ENCODE measurements at regions not wholly inside any gene's neighbourhood (a gene's known extent, or its start where the extent isn't known, plus 50 kb on each side); places are given as distances from the start of the nearest gene placed in this dataset.

DNA sequence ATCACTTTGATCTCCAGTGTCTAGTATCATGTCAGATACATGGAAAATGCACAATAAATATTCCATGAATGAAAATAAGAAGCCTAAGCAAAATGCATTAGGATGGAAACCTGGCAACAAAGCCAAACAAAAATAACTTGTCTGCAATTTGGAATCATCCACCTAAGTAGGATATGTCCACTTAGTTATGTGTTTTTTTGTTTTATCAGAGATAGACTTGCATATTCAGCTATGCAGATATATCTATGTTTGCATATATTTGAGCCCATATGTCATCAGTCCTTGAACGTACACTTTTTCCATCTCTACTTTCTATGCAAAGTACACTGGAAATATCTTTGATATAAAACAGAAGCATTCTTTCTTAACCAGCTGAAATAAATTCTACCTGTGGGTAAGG, 707.1 kb downstream of the EFNA5 start:
- Histone ChIP-seq H3K79me2 (ENCODE audit: insufficient read depth, low read depth, low read length) (no peaks in the 10 kb centered on the region), H3K4me1 (ENCODE audit: insufficient read depth, low read length, poor library complexity, severe bottlenecking) (no peaks in the 10 kb centered on the region), H3K27ac (ENCODE audit: low read depth, low read length, poor library complexity, severe bottlenecking) (no peak overlapping the region), H4K20me1 (ENCODE audit: insufficient read depth, low read length) (no peaks in the 10 kb centered on the region), H3K36me3 (ENCODE audit: insufficient read depth, low read length) (no peaks in the 10 kb centered on the region), H2AFZ (ENCODE audit: low read length) (no peak overlapping the region), H3K4me2 (ENCODE audit: low read length) (no peak overlapping the region), H3K9me3 (ENCODE audit: low read length) (no peaks in the 10 kb centered on the region), H3K4me3 (ENCODE audit: low read depth, low read length, poor library complexity, severe bottlenecking) (no peak overlapping the region), H3K9me2 (ENCODE audit: insufficient read depth, low read length) (no peaks in the 10 kb centered on the region)
- DNase-seq (ENCODE audit: low spot score), result no peak
- POLR2A ChIA-PET, result interaction anchor here (0.6 to 0.7 kb wide), 2 partner anchors 167 to 590 kb away, joined by 3 to 4 read pairs; no protein-coding TSS in a partner anchor
- no peak for TF ChIP-seq EZH2phosphoT487 (IDR thresholded peaks at IDR 0.05; ENCODE audit: borderline replicate concordance, low read depth, low read length)
- TF ChIP-seq, protein P1, sequence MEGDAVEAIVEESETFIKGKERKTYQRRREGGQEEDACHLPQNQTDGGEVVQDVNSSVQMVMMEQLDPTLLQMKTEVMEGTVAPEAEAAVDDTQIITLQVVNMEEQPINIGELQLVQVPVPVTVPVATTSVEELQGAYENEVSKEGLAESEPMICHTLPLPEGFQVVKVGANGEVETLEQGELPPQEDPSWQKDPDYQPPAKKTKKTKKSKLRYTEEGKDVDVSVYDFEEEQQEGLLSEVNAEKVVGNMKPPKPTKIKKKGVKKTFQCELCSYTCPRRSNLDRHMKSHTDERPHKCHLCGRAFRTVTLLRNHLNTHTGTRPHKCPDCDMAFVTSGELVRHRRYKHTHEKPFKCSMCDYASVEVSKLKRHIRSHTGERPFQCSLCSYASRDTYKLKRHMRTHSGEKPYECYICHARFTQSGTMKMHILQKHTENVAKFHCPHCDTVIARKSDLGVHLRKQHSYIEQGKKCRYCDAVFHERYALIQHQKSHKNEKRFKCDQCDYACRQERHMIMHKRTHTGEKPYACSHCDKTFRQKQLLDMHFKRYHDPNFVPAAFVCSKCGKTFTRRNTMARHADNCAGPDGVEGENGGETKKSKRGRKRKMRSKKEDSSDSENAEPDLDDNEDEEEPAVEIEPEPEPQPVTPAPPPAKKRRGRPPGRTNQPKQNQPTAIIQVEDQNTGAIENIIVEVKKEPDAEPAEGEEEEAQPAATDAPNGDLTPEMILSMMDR (conservative IDR thresholded peaks at IDR 0.05; ENCODE audit: low read length), result no peak
- CTCF ChIA-PET (ENCODE audit: unreplicated experiment), result no interaction called here
- no TSS peak for BruUV-seq (replicated peaks)
- intact Hi-C loops (cut with micrococcal nuclease; ENCODE audit: unreplicated experiment), result no loop called here

DNA sequence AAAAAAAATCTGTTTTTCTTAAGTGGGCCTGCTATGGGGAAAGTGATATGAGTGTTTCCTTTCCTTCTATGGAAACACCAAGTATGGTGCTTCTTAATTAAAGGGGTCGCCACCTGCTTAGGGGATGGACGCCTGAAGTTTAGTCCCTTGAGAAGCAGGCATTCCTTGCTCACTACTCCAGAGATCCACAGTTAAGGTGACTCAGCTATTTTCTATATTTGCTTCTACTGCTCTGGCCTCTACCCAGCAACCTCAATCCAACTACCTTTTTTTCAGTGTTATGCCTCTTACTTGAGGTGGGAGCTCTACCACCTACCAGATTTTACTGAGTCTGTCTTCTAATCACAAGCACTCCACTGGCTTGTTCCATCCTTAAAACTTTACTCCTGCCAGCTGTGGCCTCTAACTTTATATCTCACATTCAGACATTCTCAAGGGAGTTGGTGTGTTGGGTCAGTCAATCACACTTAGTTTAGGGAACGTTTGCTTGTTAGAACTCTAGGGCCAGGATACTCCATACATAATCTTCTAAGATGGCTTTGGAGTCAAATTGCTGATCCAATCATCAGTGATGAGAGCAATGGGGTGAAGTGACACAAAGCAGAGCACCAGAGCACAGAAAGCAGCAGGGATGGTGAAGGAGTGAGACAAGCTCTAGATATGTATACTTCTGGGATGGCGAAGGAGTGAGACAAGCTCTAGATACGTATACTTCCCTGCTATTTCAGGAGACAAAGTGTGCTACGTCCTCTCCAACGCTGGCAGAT, 708.1 kb downstream of the EFNA5 start:
- intact Hi-C loops (cut with micrococcal nuclease; ENCODE audit: unreplicated experiment), result no loop called here
- Histone ChIP-seq H3K4me1 (ENCODE audit: insufficient read depth, low read length, poor library complexity, severe bottlenecking) (no peaks in the 10 kb centered on the region), H2AFZ (ENCODE audit: low read length) (no peak overlapping the region), H3K4me3 (ENCODE audit: low read depth, low read length, poor library complexity, severe bottlenecking) (no peak overlapping the region), H3K9me3 (ENCODE audit: low read length) (no peaks in the 10 kb centered on the region), H3K27ac (ENCODE audit: low read depth, low read length, poor library complexity, severe bottlenecking) (no peak overlapping the region), H4K20me1 (ENCODE audit: insufficient read depth, low read length) (no peaks in the 10 kb centered on the region), H3K9me2 (ENCODE audit: insufficient read depth, low read length) (no peaks in the 10 kb centered on the region), H3K4me2 (ENCODE audit: low read length) (no peak overlapping the region), H3K79me2 (ENCODE audit: insufficient read depth, low read depth, low read length) (no peaks in the 10 kb centered on the region), H3K36me3 (ENCODE audit: insufficient read depth, low read length) (no peaks in the 10 kb centered on the region)
- BruUV-seq (replicated peaks), result no TSS peak
- POLR2A ChIA-PET, result interaction anchor here (0.7 kb wide), 1 partner anchor 485 kb away, joined by 4 read pairs; no protein-coding TSS in a partner anchor
- TF ChIP-seq, protein P1 (conservative IDR thresholded peaks at IDR 0.05; ENCODE audit: low read length), result no peak
- TF ChIP-seq EZH2phosphoT487 (IDR thresholded peaks at IDR 0.05; ENCODE audit: borderline replicate concordance, low read depth, low read length), result no peak
- DNase-seq (ENCODE audit: low spot score), result no peak
- CTCF ChIA-PET (ENCODE audit: unreplicated experiment), result no interaction called here

DNA sequence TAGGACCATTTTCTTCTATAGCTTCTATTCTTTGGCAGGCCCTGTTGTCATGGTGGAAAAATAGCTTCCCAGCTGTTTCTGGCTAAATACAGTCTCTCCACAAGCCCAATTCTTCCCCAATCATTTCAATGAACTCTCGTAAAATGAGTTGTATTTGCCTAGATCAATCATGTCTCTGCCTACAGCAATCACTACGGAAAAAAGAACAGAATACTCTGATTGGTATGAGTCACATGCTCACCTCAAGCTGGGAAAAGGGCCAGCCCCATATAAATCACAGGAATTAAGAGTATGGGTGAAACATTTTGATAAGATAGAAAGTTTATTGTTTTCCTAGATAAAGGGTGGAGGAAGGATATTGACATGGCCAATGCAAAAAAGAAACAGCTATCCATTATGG, 711.4 kb downstream of the EFNA5 start:
- intact Hi-C loops (cut with micrococcal nuclease; ENCODE audit: unreplicated experiment), result no loop called here
- TF ChIP-seq, protein P1 (conservative IDR thresholded peaks at IDR 0.05; ENCODE audit: low read length), result no peak
- no peak for TF ChIP-seq EZH2phosphoT487 (IDR thresholded peaks at IDR 0.05; ENCODE audit: borderline replicate concordance, low read depth, low read length)
- H4K20me1 ChIP-seq (ENCODE audit: insufficient read depth, low read length), result no peaks in the 10 kb centered on the region
- ChIA-PET CTCF (ENCODE audit: unreplicated experiment) (no interaction called here), POLR2A (no interaction called here)
- no peaks in the 10 kb centered on the region for H3K4me1 ChIP-seq (ENCODE audit: insufficient read depth, low read length, poor library complexity, severe bottlenecking)
- H3K4me2 ChIP-seq (ENCODE audit: low read length), result no peak overlapping the region
- no TSS peak for BruUV-seq (replicated peaks)
- no peaks in the 10 kb centered on the region for H3K79me2 ChIP-seq (ENCODE audit: insufficient read depth, low read depth, low read length)
- no peak overlapping the region for H3K4me3 ChIP-seq (ENCODE audit: low read depth, low read length, poor library complexity, severe bottlenecking)
- no peaks in the 10 kb centered on the region for H3K9me2 ChIP-seq (ENCODE audit: insufficient read depth, low read length)
- H2AFZ ChIP-seq (ENCODE audit: low read length), result no peak overlapping the region
- H3K9me3 ChIP-seq (ENCODE audit: low read length), result no peaks in the 10 kb centered on the region
- no peaks in the 10 kb centered on the region for H3K36me3 ChIP-seq (ENCODE audit: insufficient read depth, low read length)
- no peak for DNase-seq (ENCODE audit: low spot score)
- no peak overlapping the region for H3K27ac ChIP-seq (ENCODE audit: low read depth, low read length, poor library complexity, severe bottlenecking)
